DOHH2 (cell line): ENCODE measurements at regions not wholly inside any gene's neighbourhood (a gene's known extent, or its start where the extent isn't known, plus 50 kb on each side); places are given as distances from the start of the nearest gene placed in this dataset.

Experiments
- CTCF ChIP-seq: fragments of 200-600 bp; sonication (generic); IDR thresholded peaks from one replicate; pipeline ENCODE4 v1.5.1; 2014; ENCODE audit warnings: antibody characterized with exemption, mild to moderate bottlenecking, low read depth, low read length; ENCODE audit not compliant: poor library complexity, severe bottlenecking
- EZH2phosphoT487 ChIP-seq: fragments of 200-600 bp; sonication (generic); IDR thresholded peaks from 2 replicates; pipeline ENCODE4 v1.6.1; 2017; ENCODE audit warnings: borderline replicate concordance, mild to moderate bottlenecking, antibody characterized with exemption, low read length, moderate library complexity, mixed read lengths

DNA sequence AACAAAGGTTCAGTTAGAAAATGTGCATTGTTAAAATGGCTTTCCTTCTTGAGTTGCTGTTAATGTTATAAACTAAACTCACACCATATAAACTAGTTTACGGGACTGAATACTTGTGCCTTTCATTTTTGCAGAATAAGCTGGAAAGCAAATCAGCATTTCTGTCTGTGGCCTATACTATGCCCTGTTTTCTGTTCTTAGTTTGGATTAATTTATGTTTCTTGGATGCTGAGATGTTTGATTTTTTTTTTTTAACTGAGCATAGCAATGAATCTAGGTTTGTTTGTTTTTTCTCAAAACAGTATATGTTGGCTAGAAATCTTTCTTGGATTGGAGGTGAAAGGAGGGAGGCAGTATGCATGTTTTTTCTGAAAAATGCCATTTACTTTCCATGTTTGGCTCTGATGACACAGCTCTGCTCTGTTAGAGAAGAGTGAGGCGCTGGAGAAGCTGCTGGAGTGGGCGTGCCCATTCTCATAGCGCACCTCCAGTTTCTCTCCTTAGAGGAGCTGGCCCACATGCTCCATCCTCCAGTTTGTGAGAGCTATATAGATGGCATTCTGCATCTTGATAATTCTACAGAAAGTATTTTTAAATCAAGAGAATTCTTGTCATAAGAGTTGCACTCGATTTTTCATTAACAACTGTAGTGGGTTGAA lies 423.6 kb upstream of the TPM1 start:
- no peak for TF ChIP-seq CTCF
- no peak for TF ChIP-seq EZH2phosphoT487
